Smooth muscle cell (in vitro differentiated cells): ENCODE measurements at regions not wholly inside any gene's neighbourhood (a gene's known extent, or its start where the extent isn't known, plus 50 kb on each side); places are given as distances from the start of the nearest gene placed in this dataset.
"Not testable (repeated sequence)": the region's sequence is repeated elsewhere in the genome, so short reads cannot be mapped to it uniquely, and the experiment has no call there.

ENCODE experiments used
- DNase-seq: peaks from one replicate; lab custom pipeline; 2025; ENCODE audit not compliant: unreplicated experiment; lab: John Stamatoyannopoulos, UW
- H2AFZ ChIP-seq: fragments of 200-600 bp; sonication (generic); 2 replicates; pipeline ENCODE4 v1.6.0; 2016; ENCODE audit warnings: antibody characterized with exemption, low read depth, mild to moderate bottlenecking
- H3F3A ChIP-seq: fragments of 200-600 bp; sonication (generic); 2 replicates; pipeline ENCODE4 v1.6.0; 2017; ENCODE audit warnings: antibody characterized with exemption, low read depth
- H3K27ac ChIP-seq: fragments of 200-600 bp; sonication (generic); 2 replicates; pipeline ENCODE4 v1.5.1; 2016; ENCODE audit warnings: low read depth, mild to moderate bottlenecking
- H3K27me3 ChIP-seq: fragments of 200-600 bp; sonication (generic); 2 replicates; pipeline ENCODE4 v1.6.1; 2016; ENCODE audit warnings: low read depth, mild to moderate bottlenecking
- H3K36me3 ChIP-seq: fragments of 200-600 bp; sonication (generic); 2 replicates; pipeline ENCODE4 v1.5.1; 2016; ENCODE audit warnings: low read depth
- H3K4me1 ChIP-seq: fragments of 200-600 bp; sonication (generic); 2 replicates; pipeline ENCODE4 v1.5.1; 2016; ENCODE audit warnings: low read depth
- H3K4me2 ChIP-seq: fragments of 200-600 bp; sonication (generic); 2 replicates; pipeline ENCODE4 v1.6.0; 2016; ENCODE audit warnings: mild to moderate bottlenecking
- H3K4me3 ChIP-seq: fragments of 200-600 bp; sonication (generic); 2 replicates; pipeline ENCODE4 v1.5.1; 2016; ENCODE audit warnings: mild to moderate bottlenecking
- H3K79me2 ChIP-seq: fragments of 200-600 bp; sonication (generic); 2 replicates; pipeline ENCODE4 v1.6.0; 2016; ENCODE audit warnings: low read depth, mild to moderate bottlenecking
- H3K9ac ChIP-seq: fragments of 200-600 bp; sonication (generic); 2 replicates; pipeline ENCODE4 v1.6.0; 2016; ENCODE audit warnings: low read depth
- H3K9me3 ChIP-seq: fragments of 200-600 bp; sonication (generic); replicated peaks from 2 replicates; pipeline ENCODE4 v1.5.1; 2016; ENCODE audit warnings: low read depth
- H4K20me1 ChIP-seq: fragments of 200-600 bp; sonication (generic); 2 replicates; pipeline ENCODE4 v1.6.0; 2016; ENCODE audit warnings: low read depth
- CTCF ChIP-seq: fragments of 200-600 bp; sonication (generic); IDR thresholded peaks from 2 replicates; pipeline ENCODE4 v1.5.1; 2017; ENCODE audit warnings: borderline replicate concordance, mild to moderate bottlenecking, antibody characterized with exemption; ENCODE audit not compliant: insufficient read depth, poor library complexity, severe bottlenecking
- WGBS: methylation state at CpG from one replicate; pipeline ENCODE4 v1.1.7; 2016; ENCODE audit warnings: low lambda C conversion rate; 5-methylcytosine and 5-hydroxymethylcytosine counted together

GRCh38 chr1:70745199-70745598, 302.4 kb downstream of the PTGER3 start:
- no peak overlapping the region for H3K4me3 ChIP-seq
- no peaks in the 10 kb centered on the region for H3K27me3 ChIP-seq
- H4K20me1 ChIP-seq = no peaks in the 10 kb centered on the region
- H3K27ac ChIP-seq = no peak overlapping the region
- no peaks in the 10 kb centered on the region for H3K79me2 ChIP-seq
- no peak overlapping the region for H2AFZ ChIP-seq
- no peak overlapping the region for H3K4me2 ChIP-seq
- WGBS = 52% methylated on average over 4 of the region's 4 CpGs
- no peak overlapping the region for H3K9ac ChIP-seq
- no peaks in the 10 kb centered on the region for H3K9me3 ChIP-seq
- DNase-seq = no peak
- no peaks in the 10 kb centered on the region for H3K4me1 ChIP-seq
- no peaks in the 10 kb centered on the region for H3F3A ChIP-seq
- TF ChIP-seq CTCF = peak; percentile 37
- no peaks in the 10 kb centered on the region for H3K36me3 ChIP-seq

GRCh38 chr1:70746062-70746461, 301.6 kb downstream of the PTGER3 start:
- not testable (repeated sequence) for H3K9me3 ChIP-seq, H3K9ac ChIP-seq, H3K27ac ChIP-seq, H3K36me3 ChIP-seq, H4K20me1 ChIP-seq, DNase-seq, H3K27me3 ChIP-seq, H3K4me1 ChIP-seq, H3K4me2 ChIP-seq, H3K79me2 ChIP-seq, H2AFZ ChIP-seq, H3F3A ChIP-seq, H3K4me3 ChIP-seq
- WGBS = 100% methylated on average over 1 of the region's 1 CpG

GRCh38 chr1:70747123-70747522, 300.5 kb downstream of the PTGER3 start:
- DNase-seq, H3K79me2 ChIP-seq, H3K4me3 ChIP-seq, H3K4me1 ChIP-seq, H3K27ac ChIP-seq, H3K4me2 ChIP-seq, H4K20me1 ChIP-seq, H3K27me3 ChIP-seq, H2AFZ ChIP-seq, H3F3A ChIP-seq, H3K9me3 ChIP-seq, H3K9ac ChIP-seq, H3K36me3 ChIP-seq: not testable (repeated sequence)
- 70% methylated on average over 1 of the region's 1 CpG for WGBS

- H3K4me1 ChIP-seq, H3K4me3 ChIP-seq, H2AFZ ChIP-seq, H3K9me3 ChIP-seq, H3K36me3 ChIP-seq, H4K20me1 ChIP-seq, H3F3A ChIP-seq, H3K9ac ChIP-seq, H3K79me2 ChIP-seq, H3K27ac ChIP-seq, DNase-seq, H3K27me3 ChIP-seq, H3K4me2 ChIP-seq: not testable (repeated sequence)
- WGBS = 59% methylated on average over 6 of the region's 6 CpGs
Observed at GRCh38 chr1:70751676-70752287, 295.8 kb downstream of the PTGER3 start.

GRCh38 chr1:70754701-70755100, 292.9 kb downstream of the PTGER3 start:
- no peak for TF ChIP-seq CTCF
- Histone ChIP-seq H3K36me3 (no peaks in the 10 kb centered on the region), H3K9ac (no peak overlapping the region), H3K4me2 (no peak overlapping the region), H3K27me3 (no peaks in the 10 kb centered on the region), H2AFZ (no peak overlapping the region), H3K27ac (no peak overlapping the region), H4K20me1 (no peaks in the 10 kb centered on the region), H3K4me1 (no peaks in the 10 kb centered on the region), H3F3A (no peaks in the 10 kb centered on the region), H3K4me3 (no peak overlapping the region), H3K9me3 (no peaks in the 10 kb centered on the region), H3K79me2 (no peaks in the 10 kb centered on the region)
- WGBS = 92% methylated on average over 4 of the region's 4 CpGs
- no peak for DNase-seq
